SKM-1 treated with dmso at 0.1 percent for 144 hours (cell line): ENCODE measurements at regions not wholly inside any gene's neighbourhood (a gene's known extent, or its start where the extent isn't known, plus 50 kb on each side); places are given as distances from the start of the nearest gene placed in this dataset.
"Not testable (repeated sequence)": the region's sequence is repeated elsewhere in the genome, so short reads cannot be mapped to it uniquely, and the experiment has no call there.

ENCODE experiments used
- DNase-seq: peaks from one replicate; lab custom pipeline; 2025; ENCODE audit not compliant: unreplicated experiment; lab: John Stamatoyannopoulos, UW

GRCh38 chr9:18263377-18263776 is 210.6 kb upstream of the ADAMTSL1 start:
- DNase-seq, result no peak

DNA sequence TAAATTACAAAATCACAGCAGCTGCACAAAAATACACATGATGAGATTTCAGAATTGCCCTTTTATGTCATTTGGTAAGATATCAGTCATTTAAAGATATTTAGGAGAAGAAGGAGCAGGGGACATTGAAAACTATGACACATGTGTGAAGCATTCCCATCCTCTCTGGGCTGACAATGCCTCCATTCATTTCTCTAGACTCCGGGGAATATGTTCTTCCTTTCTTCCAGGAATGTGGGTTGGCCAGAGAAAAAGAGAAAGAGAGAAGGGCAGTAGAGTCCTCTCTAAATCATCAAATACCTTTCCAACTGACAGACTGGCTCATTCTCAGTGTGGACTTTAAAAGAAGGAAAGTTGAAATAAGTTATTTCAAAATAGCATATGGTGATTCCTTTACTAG is 205.6 kb upstream of the ADAMTSL1 start:
- no peak for DNase-seq

DNA sequence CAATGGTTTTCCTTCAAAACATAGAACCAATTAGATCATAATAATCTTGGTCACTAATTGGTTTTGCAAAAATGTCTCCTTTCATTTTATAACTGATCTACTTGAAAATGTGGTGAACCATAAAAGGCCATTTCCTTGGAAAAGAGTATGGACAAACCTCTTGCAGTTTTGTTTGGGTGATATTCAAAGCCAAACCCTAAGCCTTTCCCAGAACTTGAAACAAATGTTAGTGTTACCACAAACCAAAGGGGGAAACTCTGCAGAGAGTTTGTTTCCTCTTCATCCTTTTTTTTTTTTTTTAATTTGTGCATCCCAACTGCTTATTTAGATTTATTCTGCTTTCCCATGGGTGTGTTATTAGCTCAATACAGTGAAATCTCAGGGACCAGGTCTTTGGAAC is 204.4 kb upstream of the ADAMTSL1 start:
- no peak for DNase-seq

GRCh38 chr9:18274693-18275092 is 199.3 kb upstream of the ADAMTSL1 start:
- no peak for DNase-seq

DNA sequence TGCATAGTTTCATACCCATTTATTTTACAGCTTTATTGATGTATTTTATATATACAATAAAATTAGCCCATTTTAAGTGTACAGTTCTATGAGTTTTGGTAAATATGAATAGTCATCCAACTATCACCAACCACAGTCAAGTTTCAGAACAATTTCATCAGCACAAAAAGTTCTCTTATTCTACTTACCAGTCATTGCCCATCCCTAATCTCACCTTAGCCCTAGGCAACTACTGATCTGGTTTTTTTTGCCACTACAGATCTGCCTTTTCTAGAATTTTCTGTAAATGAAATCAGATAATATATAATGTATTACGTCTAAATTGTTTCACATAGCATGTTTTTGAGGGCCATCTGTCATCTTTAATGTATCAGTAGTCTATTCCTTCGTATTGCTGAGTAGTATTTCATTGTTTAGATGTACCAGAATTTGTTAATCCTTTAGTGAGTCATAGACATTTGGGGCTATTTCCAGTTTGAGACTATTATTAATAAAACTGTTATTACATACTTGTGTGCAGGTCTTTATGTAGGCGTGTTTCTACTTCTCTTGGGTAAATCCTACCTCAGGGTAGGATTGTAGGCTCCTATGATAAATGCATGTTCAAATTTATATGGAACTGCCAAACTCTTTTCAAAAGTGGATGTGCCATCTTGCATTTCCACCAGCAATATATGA is 198.5 kb upstream of the ADAMTSL1 start:
- no peak for DNase-seq

DNA sequence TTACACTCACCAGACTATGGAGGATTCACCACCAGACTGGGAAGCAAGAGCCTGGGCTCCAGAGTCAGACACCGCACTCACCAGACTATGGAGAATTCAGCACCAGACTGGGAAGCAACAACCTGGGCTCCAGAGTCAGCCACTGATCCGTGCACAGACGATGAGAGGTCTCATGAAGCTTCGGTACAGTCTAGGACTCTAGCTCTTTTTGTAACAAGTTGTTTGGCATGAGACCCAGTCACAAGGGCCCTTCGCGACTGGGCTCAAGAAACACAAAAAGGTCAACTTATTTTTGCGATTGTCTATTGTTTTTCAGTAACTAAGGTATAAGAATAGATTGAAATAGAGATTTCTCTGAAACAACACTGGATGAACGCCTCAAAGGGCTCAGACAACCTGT is 192.7 kb upstream of the ADAMTSL1 start:
- DNase-seq, result no peak

GRCh38 chr9:18294229-18294628 is 179.7 kb upstream of the ADAMTSL1 start:
- DNase-seq, result no peak

GRCh38 chr9:18296702-18297055 is 177.3 kb upstream of the ADAMTSL1 start:
- DNase-seq, result no peak

- DNase-seq, result no peak
Measured at GRCh38 chr9:18297056-18297841, 176.7 kb upstream of the ADAMTSL1 start.

- DNase-seq, result no peak
Measured at GRCh38 chr9:18299449-18299848, 174.5 kb upstream of the ADAMTSL1 start.

DNA sequence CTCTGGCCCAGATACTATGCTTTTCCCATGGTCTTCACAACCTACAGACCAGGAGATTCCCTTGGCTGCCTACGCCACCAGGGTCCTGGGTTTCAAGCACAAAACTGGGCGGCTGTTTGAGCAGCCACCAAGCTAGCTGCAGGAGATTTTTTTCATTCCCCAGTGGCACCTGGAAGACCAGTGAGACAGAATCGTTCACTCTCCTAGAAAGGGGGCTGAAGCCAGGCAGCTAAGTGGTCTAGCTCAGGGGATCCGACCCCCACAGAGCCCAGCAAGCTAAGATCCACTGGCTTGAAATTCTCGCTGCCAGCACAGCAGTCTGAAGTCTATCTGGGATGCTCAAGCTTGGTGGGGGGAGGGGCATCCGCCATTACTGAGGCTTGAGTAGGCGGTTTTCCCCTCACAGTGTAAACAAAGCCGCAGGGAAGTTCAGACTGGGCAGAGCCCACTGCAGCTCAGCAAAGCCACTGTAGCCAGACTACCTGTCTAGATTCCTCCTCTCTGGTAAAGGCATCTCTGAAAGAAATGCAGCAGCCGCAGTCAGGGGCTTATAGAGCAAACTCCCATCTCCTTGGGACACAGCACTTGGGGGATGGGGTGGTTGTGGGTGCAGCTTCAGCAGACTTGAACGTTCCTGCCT is 168.7 kb upstream of the ADAMTSL1 start:
- DNase-seq, result not testable (repeated sequence)

DNA sequence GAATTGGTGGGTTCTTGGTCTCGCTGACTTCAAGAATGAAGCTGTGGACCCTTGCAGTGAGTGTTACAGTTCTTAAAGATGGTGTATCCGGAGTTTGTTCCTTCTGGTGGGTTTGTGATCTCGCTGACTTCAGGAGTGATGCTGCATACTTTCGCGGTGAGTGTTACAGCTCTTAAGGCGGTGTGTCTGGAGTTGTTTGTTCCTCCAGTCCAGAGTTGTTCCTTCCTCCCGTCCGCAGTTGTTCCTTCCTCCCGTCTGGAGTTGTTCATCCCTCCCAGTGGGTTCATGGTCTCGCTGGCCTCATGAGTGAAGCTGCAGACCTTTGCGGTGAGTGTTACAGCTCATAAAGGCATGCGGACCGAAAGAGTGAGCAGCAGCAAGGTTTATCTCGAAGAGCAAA is 159.6 kb upstream of the ADAMTSL1 start:
- no peak for DNase-seq

DNA sequence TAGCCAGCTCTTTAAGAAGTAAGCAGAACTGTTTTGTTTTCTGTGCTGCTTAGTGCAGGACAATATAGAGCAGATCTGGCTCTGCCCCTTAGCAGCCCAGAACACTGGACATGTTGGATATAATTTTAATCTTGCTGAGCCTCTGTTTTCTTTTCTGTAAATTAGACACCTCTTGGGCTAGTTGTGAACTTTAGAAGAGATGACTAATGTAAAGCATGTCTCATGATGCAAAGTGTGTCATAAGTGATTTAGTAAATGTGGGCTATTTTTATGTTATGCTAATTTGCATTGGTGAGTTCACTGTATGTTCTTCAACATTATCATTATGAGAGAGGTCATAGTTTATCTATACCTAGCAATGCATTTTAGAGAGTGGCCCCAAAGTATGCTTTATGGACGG is 156.1 kb upstream of the ADAMTSL1 start:
- no peak for DNase-seq

DNA sequence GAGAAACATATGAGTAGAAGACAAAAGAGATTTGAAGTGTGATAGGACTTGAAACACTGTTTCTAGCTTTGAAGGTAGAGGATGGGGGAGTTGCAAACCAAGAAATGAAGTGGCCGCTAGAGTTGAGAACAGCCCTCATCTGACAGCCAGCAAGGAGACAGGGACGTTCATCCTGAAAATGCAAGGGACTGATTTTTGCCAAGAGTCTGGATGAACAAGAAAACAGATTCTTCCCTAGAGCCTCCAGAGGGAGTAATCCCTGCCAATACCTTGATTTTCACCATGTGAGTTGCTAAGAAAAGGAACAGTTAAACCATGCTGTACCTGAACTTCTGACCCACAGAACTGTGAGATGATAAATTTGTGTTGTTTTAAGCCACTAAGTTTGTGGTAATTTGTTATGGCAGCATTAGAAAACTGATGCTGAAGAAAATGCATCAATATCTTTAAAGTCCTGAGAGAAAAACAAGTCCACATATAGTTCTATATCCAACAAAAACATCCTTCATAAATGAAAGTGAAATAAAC is 154.0 kb upstream of the ADAMTSL1 start:
- no peak for DNase-seq

DNA sequence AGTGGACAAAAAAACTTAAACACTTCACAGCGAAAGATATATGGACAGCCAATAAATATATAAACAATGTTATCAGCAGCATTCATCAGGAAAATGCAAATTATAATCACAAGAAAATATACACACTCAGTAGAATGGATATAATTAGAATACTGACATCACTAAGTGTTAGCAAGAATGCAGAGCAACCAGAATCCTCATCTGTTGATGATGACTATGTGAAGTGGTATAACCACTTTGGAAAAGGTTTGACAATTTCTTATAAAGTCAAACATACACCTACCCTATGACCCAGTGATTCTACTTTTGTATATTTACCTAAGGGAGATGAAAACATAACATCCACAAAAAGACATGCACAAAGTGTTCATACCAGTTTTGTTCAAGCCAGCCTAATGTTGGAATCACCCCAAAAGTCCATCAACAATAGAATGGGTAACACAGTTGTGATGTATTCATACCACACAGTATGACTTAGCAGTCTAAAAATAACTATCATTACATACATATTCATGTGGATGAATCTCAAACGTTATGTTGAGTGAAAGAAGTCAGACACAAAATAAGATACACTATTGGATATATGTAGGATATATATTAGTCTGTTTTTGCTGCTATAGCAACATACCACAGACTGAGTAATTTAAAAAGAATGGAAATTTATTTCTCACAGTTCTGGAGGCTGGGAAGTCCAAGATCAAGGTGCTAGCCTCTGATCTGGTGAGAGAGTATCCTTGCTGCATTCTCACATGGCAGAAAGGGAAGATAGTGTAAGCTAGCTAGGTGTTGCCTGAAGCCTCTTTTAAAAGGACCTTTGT is 148.8 kb upstream of the ADAMTSL1 start:
- DNase-seq, result no peak

DNA sequence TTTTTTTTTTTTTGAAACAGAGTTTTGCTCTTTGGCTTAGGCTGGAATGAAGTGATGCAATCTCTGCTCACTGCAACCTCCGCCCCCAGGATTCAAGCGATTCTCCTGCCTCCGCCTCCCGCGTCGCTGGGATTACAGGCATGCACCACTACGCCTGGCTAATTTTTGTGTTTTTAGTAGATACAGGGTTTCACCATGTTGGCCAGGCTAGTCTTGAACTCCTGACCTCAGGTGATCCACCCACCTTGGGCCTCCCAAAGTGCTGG is 148.3 kb upstream of the ADAMTSL1 start:
- DNase-seq, result not testable (repeated sequence)

- no peak for DNase-seq
Measured at GRCh38 chr9:18327121-18327520, 146.8 kb upstream of the ADAMTSL1 start.

GRCh38 chr9:18330401-18331309 is 143.3 kb upstream of the ADAMTSL1 start:
- DNase-seq, result no peak

DNA sequence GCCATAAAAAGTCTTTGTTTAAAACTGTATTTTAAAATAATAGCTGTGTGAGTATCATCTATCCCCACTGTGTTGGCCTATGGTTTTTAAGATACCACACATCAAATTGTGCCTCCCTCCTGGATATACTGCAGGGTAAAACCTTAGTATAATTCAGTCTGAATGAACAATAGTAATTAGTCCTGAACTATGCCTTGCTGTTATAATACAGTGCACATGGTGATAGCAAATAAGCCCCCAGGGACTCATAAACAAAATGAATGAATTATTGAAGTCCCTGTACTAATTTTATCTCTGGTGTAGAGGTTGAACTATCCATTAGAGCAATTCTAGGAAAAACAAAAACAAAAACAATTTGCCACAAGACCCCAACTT is 142.7 kb upstream of the ADAMTSL1 start:
- DNase-seq, result no peak

GRCh38 chr9:18331808-18332209 is 142.1 kb upstream of the ADAMTSL1 start:
- no peak for DNase-seq
